Activated CD4-positive, CD25-positive, alpha-beta regulatory T cell treated with anti-CD3 and anti-CD28 coated beads, Interleukin-2, amount 50 U/mL, for 24 hours (primary cell): ENCODE measurements at regions not wholly inside any gene's neighbourhood (a gene's known extent, or its start where the extent isn't known, plus 50 kb on each side); places are given as distances from the start of the nearest gene placed in this dataset.

Experiments used
- ATAC-seq, 2 donors: fragments of 150-1000 bp; cut with Tn5 transposase; one replicate each; pipeline ENCODE4 v1.10.0; 2021; ENCODE audit warnings: mild to moderate bottlenecking in 1 of 2, moderate library complexity in 1 of 2

DNA sequence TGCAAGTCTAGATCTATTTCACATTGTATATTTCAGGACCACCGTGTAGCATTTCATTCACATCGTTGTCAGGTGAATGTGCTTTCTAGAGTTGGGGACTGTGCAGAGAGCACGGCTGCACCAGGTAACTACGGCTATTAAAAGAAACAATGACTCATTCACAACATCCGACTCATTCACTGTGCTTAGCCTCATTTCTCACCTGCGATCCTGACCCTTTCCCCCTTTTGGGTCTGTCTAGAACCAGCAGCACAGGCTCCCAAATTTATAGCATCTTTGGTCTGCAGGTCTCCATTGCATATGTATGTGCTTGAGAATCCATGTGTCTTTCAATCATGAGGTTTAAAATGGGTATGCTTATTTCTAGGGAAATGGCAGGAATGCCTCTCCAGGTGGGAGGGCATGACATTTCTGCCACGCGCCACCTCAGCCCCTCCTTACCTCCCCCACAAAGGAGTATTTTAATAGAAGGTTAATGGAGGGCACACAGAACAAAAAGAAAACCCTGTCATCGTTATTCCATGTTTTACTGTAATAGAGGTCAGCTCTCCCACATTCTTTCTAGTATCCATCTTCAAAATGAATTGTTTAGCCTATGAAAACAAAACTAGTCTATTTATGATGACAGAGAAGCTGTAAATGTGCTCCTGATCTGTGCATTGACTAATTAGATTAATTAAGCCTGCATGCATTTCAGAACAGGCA, 246.7 kb upstream of the EPHA4 start:
- ATAC-seq: no peak

DNA sequence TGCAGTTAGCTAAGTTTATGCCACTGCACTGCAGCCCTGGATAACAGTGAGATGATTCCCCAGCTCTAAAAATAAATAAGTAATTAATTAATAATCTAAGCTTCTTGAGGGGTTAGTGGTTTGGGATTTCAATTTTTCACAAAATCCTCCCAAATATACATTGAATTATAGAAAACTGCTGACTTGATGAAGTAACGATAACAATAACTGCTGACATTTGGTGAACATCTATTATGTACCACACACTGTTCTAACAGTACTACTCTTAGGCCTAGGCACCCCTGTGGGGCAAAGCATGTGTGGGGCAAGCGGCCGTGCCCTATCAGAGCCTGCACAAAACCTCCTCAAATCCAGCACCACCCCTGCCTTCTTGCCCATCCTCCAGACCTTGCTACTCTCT, 245.8 kb upstream of the EPHA4 start:
- ATAC-seq: no peak

DNA sequence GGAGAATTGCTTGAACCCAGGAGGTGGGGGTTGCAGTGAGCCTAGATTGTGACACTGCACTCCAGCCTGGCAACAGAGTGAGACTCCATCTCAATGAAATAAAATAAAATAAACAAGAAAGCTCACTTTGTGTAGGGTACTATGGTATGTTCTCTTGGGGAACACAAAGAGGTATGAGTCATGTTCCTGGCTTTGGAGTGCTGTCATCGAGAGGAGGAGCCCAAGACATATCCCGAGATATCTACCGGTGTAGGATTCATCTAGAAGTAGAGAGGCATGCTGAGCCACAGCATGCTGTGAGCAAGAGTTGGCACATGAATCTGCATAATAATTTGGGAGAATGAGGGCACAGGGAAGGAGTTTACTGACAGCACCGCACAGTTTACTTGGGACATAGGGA, 244.9 kb upstream of the EPHA4 start:
- ATAC-seq: no peak

DNA sequence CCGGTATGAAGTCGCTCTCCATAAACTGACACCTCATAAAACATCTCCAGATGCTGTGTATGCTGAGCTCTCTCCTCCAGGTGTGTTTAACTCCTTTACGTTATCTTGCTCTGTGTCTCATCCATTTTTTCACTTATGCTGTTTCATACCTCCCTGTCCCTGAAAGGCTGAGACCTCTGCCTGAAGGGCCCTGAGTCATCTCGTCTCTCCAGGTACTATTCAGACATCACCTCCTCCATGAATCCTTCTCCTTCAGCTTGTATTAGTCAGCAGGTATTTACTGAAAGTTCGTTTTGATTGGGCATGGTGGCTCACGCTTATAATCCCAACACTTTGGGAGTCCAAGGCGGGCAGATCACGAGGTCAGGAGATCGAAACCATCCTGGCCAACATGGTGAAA, 244.5 kb upstream of the EPHA4 start:
- no peak for ATAC-seq

DNA sequence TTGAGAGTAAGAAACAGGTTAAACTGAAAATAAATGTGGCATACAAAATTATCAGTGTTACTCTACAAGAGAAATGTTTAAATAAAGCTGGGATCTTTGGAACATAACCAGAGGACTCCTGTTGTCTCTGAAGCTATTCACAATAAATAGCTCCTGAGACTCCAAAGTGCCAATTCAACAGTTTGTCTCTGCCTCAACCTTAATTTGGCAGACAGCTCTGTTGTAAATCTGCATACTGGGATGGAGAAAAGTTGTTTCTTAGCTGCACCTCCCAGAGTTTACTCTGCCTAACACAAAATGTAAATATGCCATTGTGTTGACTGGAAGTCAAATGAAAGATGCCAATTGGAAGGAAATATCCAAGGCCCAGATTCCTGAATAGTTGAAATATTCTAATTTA, 238.5 kb upstream of the EPHA4 start:
- no peak for ATAC-seq

DNA sequence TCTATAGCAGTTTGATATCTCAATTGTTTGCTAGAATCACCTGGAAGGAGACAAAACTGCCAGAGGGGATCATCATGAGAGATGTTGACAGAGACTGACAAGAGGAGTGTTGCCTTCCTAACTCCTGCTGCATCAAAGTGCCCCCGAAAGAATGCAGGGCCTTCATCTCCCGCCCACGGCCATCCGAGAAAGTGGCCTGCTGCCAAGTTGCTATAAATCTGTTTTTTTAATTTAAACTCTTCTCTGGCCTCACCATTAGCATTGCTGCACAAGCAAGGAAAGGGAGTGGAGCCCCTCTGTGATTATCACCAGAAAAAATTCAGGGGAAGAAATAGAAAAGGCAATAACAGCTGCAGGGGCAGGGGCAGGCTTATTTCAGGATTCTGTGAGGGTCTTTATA, 238.1 kb upstream of the EPHA4 start:
- ATAC-seq: no peak

DNA sequence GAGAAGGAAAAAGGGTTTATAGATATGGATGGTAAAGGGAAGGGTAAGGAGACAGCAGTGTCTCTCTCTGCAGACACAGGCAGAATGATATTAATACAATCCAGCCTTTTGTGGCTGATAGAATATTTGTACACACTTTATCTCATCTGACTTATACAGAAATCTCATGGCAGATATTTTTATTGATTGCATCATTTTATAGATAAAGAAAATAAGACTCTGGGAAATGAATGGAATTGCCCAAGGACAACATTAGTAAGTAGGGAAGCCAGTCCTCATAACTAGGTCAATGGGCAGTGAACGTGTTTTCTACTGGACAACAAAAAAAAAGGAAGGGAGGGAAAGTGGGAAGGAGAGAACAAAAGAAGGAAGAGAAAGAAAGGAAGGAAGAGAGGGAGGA, 236.4 kb upstream of the EPHA4 start:
- no peak for ATAC-seq

DNA sequence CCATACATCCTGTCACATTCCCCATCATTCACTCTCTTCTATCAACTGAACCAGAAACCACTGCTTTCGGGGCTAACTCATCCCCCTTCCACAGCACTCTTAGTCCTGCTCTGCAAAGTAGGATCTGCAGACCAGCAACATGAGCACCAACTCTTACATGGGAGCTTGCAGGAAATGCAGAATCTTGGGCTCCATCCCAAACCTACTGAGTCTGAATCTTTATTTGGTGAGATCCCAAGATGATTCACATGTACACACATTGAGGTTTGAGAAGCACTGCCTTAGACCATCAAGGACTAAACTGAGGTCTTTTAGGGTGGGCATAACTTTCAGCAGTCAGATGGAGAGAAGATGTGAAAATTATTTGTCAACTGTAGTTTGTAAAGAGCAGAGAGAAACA, 235.6 kb upstream of the EPHA4 start:
- no peak for ATAC-seq

DNA sequence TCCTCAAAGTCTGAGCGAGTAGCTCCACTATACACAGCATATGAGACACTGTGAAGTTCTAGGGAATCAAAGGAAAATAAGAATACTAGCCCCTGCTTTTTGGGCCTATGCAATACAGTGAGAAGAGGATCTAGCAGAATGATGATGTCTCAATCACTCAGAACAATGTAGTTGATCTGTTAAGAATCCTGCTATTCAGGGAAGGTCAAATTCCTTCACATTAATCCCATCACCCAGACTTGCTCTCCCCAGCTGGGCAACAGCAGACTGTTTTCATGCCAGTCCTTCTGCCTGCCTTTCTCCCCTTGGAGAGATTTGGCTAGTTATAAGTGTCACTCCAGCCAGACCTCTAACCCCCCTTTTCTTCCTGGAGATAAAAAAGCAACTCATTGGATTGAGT, 230.0 kb upstream of the EPHA4 start:
- no peak for ATAC-seq

DNA sequence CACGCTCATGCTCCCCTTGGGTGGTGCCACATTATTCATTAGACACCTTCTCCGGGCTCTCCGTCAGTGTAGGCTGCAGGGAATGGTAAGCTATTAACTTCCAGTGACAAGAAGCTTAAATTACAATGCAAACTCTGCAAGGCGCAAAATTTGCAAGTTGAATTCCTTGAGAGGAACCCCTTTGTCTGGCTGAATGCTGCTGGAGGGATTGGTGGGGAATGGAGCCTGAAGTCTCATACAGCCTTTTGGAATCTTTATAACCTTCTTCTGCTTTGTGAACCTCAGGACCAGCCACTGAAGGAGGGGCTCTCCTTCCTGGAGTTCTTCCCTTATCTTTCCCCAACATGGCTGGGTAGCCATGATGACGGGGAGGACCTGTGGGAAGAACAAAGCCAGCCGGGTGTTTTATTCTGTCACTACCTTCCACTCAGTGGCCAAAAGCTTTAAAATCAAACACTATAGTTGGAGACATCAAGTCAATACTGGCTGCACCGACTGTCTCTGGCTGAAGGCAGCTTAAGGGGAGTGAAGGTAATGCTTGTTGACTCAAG, 220.9 kb upstream of the EPHA4 start:
- ATAC-seq: no peak

DNA sequence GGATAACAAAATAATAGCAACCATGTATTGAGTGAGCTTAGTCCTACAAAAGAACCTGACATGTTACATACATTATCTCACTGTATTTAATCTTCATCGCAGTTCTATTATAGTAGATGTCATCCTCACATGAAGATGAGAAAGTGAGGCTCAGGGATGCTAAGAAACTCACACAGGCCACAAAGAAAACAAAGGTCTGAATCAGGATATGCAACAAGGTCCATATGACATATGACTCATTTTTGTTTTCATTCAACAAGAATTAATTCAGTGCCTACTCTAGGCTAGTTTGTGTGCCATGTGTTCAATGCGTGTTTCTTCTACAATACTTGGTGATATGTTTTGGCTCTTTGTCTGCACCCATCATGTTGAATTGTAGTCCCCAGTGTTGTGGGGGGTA, 219.7 kb upstream of the EPHA4 start:
- ATAC-seq: no peak

DNA sequence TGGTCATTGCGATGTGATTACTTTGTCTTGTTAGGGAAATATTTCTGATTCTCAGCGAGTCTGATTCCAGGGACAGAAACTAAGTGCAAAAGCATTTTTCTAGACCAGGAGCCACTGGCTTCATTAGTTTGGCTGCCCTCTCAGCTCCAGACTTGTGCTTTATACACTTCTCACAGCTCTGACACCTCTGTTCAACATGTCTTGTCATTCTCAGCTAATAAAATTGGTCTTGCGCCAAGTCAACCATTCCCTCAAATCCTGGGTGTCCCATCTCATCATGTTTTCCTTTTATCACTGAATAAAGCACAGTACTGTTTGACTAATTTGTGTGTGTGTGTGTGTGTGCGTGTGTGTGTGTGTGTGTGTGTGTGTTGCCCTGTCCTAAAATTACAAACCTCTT, 215.5 kb upstream of the EPHA4 start:
- no peak for ATAC-seq

DNA sequence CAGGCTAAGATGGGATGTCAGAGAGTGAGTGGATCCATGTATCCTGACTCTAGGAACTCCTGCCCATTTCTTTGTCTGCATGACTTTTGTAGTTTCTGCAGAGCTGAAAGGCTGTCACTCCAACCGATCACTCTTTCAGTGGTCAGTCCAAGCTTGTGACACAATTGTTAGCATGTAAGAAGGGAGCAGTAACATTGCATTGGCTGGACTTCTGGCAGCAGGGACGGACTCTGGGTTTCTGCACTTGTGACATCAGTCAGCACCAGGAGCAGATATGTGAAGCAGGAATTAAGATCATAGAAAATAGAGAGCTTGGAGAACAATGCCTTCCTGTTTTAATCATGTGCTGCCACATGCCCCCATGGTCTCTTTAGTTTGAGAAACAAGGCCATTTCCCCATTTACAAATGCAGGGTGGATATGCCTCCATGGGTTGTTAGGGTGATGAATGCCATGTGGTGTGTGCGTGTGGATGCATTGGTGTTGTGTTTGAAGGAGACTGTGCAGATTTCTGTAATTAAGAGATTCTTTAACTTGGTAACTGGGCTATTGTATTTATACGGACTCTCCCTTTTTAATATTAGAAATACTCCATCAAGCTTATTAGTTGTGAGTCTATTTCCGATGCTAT, 214.3 kb upstream of the EPHA4 start:
- no peak for ATAC-seq

DNA sequence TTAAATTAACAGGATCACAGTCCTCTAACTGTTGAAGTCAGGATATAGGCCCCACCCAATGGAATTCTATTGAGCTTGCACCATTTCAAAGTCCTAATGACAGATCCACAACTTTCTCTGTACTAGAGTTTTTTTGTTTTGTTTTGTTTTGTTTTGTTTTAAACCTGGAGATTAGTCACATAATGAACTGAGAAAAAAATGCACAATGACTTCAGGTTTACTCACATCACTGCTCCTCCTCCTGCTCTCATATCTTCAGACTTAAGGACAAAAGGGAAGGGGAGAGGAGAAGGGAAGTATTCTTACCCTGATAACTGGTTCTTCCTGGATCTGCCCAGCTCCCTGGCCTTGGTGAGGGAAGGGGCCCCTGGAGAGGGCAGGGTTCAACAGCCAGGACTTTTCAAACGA, 208.2 kb upstream of the EPHA4 start:
- ATAC-seq: no peak

DNA sequence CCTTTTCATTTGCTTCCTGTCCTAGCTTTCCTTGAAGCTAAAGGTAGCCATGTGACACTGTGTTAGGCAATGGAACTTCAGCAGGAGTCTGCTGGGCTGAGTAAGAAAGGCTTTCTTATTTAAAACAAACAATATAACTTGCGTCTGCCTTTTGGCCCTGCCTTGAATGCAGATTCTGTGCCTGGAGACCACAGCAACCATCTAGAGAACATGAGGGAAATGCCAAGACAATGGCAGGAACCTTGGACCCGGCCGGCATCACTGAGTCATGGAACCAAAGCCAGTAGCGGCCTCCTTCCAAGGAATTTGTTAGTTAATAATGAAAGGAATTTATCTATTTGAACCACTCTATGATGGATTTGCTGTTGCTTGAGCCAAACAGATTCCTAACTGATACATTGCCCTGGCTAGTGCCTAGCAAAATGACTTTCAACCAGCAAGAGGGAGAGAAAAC, 207.5 kb upstream of the EPHA4 start:
- ATAC-seq: no peak

DNA sequence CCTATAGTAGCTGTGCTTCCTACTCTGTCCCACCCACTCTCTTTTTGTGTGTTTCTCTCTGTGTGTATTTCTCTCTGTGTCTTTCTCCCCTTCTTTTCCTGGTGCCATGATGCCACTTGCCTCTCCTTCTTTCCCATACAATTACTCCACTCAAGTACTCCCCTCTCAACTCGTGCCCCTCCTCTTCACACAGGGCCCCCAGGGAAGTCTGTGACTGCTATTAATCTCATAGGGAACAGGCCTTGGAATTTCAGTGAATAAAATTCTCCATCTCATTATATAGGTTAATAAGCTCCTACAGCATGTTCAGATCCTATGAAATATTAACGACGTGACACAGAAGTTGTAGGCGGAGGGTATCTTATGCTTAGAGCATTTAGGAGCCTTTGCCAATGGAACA, 205.9 kb upstream of the EPHA4 start:
- no peak for ATAC-seq

DNA sequence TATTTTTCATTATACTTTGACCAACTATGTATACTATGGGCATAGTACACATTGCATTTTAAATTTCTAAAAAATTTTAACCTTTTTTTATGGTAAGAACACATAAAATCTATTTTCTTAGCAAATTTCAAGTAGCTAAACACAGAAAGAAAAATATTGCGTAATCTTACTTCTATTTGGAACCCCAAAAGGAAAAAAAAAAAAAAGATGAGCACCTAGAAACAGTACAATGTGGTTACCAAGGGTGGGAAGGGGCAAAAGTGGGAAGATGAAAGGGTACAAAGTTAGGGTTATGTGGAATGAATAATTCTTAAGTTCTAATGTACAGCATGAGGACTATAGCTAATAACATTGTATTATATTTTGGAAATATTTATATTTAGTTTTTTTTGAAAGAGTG, 205.0 kb upstream of the EPHA4 start:
- ATAC-seq: no peak

DNA sequence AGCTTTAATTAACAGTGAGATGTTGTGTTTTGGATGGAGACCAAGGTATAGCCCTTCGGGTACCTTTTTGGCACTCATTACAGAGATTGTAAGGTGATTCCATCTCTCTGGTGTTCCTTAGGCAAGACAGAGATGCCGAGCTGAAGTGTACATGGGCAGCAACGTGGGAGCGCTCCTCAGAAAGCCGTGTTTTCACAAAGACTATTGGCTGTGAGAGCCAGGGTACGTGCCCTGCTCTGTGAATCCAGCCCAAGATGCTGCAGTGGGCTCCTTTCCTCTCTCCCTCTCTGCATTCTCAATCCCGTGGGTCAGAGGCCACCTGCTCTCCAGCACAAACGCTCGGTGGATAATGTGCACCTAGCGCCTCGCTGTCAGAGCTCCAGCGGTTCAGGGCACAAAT, 203.0 kb upstream of the EPHA4 start:
- ATAC-seq: no peak

DNA sequence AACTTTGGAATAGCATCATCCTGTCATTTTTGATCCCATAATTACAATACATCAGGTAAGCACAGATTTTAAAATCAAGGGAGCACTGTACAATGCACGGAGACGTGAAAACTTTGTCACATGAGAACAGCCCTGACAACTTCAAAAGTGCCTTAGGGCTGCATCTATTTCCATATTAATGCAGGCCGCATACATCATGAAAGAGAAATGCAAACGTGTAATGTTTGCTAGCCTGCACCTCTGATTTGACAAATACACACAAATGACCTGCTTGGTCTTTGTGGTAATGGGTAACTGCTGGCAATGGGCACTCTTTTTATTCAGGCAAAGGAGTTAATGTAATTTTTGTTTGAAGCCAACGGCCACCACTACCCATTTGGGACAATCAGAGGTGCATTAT, 202.0 kb upstream of the EPHA4 start:
- ATAC-seq: no peak

DNA sequence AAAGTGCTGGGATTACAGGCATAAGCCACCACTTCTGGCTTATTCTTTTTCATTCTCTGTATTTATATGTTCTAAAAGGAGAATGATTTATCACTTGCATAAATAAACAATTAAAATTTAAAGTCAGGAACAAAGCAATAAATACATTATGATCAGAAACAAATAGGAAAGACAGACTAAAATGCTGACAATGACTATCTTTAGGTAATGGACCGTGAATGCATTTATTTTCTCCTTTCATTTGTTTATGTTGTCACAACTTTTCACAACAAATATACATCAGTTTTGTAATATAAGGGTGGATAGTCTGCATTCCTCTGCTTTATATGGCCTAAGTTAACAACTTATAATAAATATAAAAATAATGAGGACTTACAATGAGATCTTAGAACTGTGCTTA, 199.2 kb upstream of the EPHA4 start:
- no peak for ATAC-seq

DNA sequence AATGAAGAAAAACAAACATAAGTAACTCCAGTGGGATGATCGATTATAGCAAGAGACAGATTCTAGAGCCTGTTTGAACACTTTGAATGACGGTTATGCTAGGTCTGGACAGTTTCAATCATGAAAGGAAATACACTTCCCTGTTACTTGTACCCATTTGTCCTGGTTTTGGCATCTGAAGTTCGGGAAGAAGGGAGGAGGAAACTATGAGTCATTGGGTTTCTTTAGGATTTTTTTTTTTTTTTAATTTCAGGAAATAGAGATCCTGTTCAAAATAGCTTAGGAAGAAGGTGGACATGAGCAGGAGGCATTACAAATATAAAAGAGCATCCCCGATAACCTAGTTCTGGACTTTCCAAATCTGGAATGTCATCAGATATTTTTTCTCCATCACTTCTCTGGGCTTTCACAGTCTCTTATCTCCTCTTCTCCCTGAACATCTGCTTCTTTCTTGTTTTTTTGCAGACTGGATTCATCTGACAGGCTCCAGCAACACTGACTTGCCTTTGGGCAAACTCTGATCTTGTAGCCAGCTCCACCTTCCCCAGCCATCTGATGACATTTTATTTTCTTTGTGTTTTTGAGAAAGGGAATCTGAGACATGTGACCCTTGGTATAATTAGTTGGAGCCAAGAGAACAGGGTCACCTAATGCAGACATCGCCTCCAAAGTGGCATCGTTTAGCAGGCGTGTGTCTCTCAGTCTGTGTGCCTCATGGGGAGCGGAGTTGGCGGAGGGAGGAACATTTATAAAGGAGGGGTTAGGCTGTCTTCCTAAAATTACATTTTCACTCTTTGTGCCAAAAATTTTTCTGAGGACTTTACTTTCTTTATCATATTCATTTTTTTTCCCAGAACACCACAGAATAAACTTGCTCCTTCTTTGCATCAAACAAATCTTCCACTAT, 195.3 kb upstream of the EPHA4 start:
- ATAC-seq: no peak

DNA sequence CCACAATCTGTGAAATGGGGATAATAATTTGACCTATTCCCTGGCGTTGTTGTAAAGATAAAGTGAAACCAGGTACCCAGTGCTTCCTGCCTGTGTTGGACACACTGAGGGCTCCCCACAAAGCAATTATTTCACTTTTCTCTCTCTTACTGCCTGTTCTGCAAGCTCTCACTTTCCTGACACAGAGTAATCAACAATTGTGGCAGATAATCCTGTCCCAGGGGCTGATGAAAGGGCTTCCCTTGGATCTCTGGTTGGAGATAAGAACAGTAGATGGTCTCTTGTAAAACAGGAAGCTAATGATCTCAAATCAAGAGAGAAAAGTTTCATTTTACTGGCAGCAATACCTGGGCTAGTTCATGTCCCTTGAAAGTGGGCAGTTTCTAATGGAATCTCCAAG, 190.4 kb upstream of the EPHA4 start:
- no peak for ATAC-seq

DNA sequence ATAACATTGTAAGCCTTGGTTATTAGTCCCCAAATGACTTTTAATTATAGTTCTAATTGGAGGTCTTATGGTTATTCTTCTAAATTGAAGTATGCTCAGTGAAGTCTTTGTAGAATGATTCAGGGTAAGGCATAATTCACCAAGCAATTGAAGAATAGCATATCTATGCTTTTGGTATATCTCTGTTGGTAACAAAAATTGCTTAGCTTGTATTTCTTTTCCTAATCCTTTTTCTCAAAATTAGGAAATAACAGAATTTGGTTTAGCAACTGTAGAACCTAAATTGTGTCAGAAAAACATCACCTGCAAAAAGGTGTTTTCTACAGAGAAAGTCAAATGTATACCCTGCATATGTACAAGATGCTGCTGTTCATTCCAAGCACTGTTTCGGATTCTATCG, 189.2 kb upstream of the EPHA4 start:
- no peak for ATAC-seq

DNA sequence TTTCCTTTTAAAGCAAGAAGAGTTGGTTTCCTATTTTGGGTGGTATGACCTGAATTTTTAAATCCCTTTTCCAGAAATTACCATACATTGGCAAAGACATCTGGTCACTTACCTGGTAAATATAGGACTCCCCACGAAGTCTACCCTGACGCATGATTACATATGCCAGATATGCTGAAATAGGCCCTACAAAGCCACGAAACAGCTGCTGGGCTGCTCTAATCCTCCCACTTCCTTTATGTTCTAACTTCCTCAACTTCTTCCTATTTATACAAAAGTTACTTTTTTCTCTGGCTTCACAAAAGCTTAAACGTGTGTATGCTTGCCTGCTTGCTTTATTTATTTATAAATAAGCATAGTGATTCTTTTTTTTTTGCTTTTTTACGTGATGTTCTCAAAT, 186.0 kb upstream of the EPHA4 start:
- no peak for ATAC-seq
